Right lobe of liver (tissue), 6 donors: ENCODE measurements at regions not wholly inside any gene's neighbourhood (a gene's known extent, or its start where the extent isn't known, plus 50 kb on each side); places are given as distances from the start of the nearest gene placed in this dataset.

ENCODE experiments used
- ATAC-seq, 4 donors: fragments of 200-7000 bp; cut with Tn5 transposase; one replicate each; pipeline ENCODE4 v1.9.1; 2020; ENCODE audit warnings: mild to moderate bottlenecking in 4 of 4, moderate library complexity in 4 of 4
- DNase-seq, 3 donors: peaks; one replicate each; pipeline ENCODE4 v3.0.0-alpha.2; 2020
- H3K27ac ChIP-seq, 3 donors: fragments of 200-600 bp; one replicate each; pipeline ENCODE4 v1.8.0; 2022
- H3K27me3 ChIP-seq, 2 donors: fragments of 200-600 bp; one replicate each; pipeline ENCODE4 v1.8.0; 2022
- H3K36me3 ChIP-seq, 4 donors: fragments of 200-600 bp; sonication (generic) in 1 of 4; one replicate each; pipeline versions ENCODE4 v1.5.1 to v1.8.0; 2017 to 2022; ENCODE audit warnings: control low read depth in 1 of 4
- H3K4me1 ChIP-seq, 4 donors: fragments of 200-600 bp; sonication (generic) in 1 of 4; one replicate each; pipeline versions ENCODE4 v1.5.1 to v1.8.0; 2017 to 2022; ENCODE audit warnings: control low read depth in 1 of 4
- H3K4me3 ChIP-seq, 3 donors: fragments of 200-600 bp; one replicate each; pipeline ENCODE4 v1.8.0; 2022
- H3K9me3 ChIP-seq, 4 donors: fragments of 200-600 bp; sonication (generic) in 1 of 4; one replicate each; pipeline versions ENCODE4 v1.5.1 to v1.8.0; 2017 to 2022; ENCODE audit warnings: control low read depth in 1 of 4
- POLR2A ChIP-seq: fragments of 450-650 bp; IDR thresholded peaks from one replicate; pipeline ENCODE4 v1.6.1; 2017; ENCODE audit warnings: antibody characterized with exemption, mild to moderate bottlenecking
- WGBS: methylation state at CpG from one replicate; pipeline ENCODE4 v1.1.6; 2018; ENCODE audit warnings: low coverage, low lambda C conversion rate; ENCODE audit not compliant: insufficient coverage; ENCODE audit errors: missing lambda C conversion rate; 5-methylcytosine and 5-hydroxymethylcytosine counted together
- intact Hi-C, 2 donors: fragments of 100-400 bp; cut with DNase I; formaldehyde crosslinking; loops; one replicate each; pipeline versions ENCODE4 v1.11.2 to v1.14.1; 2022
- TF ChIP-seq, protein P1 (sequence below), 4 donors: fragments of 200-600 bp in 3 of 4; fragments of 450-650 bp in 1 of 4; IDR thresholded peaks; one replicate each; pipeline versions ENCODE4 v1.5.1 to v1.8.0; 2016 to 2022; ENCODE audit warnings: antibody characterized with exemption in 4 of 4, mild to moderate bottlenecking in 2 of 4
- donor health status: DM: no; HTN: yes; CAD: no.
- donor health status: DM: no; HTN: no; CAD: no.
- donor health status: DM: no; HTN: no; CAD: no.
- donor health status: DM: no; HTN: yes; CAD: no.
- donor health status: DM: no; HTN: yes; CAD: no.

DNA sequence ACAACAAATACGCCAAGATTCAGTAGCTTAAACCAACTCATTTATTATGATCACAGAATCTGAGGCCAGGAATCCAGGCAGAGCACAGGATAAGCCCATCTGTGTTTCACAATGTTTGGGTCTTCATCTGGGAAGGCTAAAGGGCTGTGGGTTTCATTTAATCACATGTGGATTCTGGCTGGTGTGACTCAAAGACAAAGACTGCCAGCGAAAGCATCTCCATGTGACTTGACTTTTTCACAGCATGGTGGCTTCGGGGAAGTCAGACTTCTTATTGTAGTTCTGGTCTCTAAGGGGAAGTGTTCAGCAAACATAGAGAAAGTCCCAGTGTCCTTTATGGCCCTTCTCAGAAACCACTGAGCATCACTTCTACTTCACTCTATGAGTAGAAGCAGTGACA, 1014.4 kb upstream of the GOT2 start:
- H3K27me3 ChIP-seq: no peaks in the 10 kb centered on the region
- DNase-seq: no peak
- ATAC-seq: no peak
- no peak overlapping the region for H3K4me3 ChIP-seq
- H3K36me3 ChIP-seq: no peaks in the 10 kb centered on the region
- H3K4me1 ChIP-seq: no peaks in the 10 kb centered on the region
- H3K9me3 ChIP-seq: no peaks in the 10 kb centered on the region
- no peak overlapping the region for H3K27ac ChIP-seq
- intact Hi-C loops: no loop called here
- WGBS: 40% methylated on average over 3 of the region's 3 CpGs
- TF ChIP-seq, protein P1, sequence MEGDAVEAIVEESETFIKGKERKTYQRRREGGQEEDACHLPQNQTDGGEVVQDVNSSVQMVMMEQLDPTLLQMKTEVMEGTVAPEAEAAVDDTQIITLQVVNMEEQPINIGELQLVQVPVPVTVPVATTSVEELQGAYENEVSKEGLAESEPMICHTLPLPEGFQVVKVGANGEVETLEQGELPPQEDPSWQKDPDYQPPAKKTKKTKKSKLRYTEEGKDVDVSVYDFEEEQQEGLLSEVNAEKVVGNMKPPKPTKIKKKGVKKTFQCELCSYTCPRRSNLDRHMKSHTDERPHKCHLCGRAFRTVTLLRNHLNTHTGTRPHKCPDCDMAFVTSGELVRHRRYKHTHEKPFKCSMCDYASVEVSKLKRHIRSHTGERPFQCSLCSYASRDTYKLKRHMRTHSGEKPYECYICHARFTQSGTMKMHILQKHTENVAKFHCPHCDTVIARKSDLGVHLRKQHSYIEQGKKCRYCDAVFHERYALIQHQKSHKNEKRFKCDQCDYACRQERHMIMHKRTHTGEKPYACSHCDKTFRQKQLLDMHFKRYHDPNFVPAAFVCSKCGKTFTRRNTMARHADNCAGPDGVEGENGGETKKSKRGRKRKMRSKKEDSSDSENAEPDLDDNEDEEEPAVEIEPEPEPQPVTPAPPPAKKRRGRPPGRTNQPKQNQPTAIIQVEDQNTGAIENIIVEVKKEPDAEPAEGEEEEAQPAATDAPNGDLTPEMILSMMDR (IDR thresholded peaks at IDR 0.05): no peak
- no peak for TF ChIP-seq POLR2A

DNA sequence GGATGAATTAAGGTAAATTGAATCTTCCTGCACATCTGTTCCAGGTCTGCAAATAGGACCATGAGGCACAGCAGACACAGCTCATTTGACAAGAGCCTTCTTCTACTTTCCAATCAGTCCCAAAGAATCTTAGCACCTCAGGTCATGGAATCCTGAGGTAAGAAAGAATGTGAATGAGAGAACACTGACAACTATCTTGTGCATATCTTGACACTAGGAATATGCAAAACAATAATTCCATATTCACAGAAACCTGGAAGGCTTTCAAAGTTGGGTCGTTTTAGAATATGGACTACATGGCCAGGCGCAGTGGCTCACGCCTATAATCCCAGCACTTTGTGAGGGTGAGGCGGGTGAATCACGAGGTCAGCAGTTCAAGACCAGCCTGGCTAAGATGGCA, 1009.4 kb upstream of the GOT2 start:
- no peak for ATAC-seq
- 50% methylated on average over 1 of the region's 5 CpGs for WGBS

DNA sequence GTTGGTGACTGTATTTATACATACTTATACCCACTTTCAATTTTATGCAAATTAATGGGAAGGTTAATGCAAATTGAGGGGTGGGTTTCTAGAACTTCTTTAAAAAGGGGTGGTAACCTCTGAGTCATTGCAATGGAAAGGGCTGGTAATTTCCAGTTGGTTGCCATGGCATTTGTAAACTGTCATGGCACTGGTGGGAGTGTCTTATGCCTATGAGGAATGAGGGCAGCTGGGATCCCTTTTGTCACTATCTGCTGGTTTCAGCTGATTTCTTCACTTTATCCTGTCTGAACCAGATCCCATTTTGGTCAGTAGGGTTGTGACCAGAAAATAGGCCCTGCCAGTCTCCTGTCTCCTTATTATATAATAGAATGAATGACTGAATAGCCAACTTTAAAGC, 1006.7 kb upstream of the GOT2 start:
- TF ChIP-seq POLR2A: no peak
- TF ChIP-seq, protein P1 (IDR thresholded peaks at IDR 0.05): no peak
- H3K36me3 ChIP-seq: no peaks in the 10 kb centered on the region
- intact Hi-C loops: no loop called here
- H3K27me3 ChIP-seq: no peaks in the 10 kb centered on the region
- DNase-seq: no peak
- ATAC-seq: no peak
- H3K9me3 ChIP-seq: no peaks in the 10 kb centered on the region
- no peak overlapping the region for H3K4me3 ChIP-seq
- no peak overlapping the region for H3K27ac ChIP-seq
- H3K4me1 ChIP-seq: no peaks in the 10 kb centered on the region

More for the DNA sequence above, 1009.4 kb upstream of the GOT2 start:
- no peaks in the 10 kb centered on the region for H3K27me3 ChIP-seq
- no peaks in the 10 kb centered on the region for H3K4me1 ChIP-seq
- no peak for DNase-seq
- H3K4me3 ChIP-seq: no peak overlapping the region
- no peak overlapping the region for H3K27ac ChIP-seq
- H3K9me3 ChIP-seq: no peaks in the 10 kb centered on the region
- H3K36me3 ChIP-seq: no peaks in the 10 kb centered on the region
- TF ChIP-seq POLR2A: no peak
- TF ChIP-seq, protein P1 (IDR thresholded peaks at IDR 0.05): no peak
- intact Hi-C loops: no loop called here

DNA sequence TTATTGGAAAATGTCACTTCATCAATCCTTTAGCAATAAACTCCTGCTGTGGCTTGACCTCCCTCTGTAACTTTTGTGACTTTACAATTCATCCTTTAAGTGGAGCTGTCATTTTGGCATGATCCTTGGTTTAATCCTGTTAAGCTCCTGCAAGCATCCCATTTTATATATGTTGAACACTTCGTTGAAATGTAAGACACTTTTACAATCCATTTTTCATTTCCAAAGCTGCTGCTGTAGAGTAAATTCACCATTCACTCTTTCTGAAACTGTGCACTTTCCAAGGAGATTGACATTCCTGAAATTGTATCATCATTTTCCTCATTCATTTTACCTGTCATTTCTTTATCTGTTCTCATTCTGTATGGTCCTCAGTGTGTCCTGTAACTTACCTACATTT, 1003.2 kb upstream of the GOT2 start:
- no peaks in the 10 kb centered on the region for H3K36me3 ChIP-seq
- DNase-seq (no peak), ATAC-seq (no peak)
- 18% methylated on average over 1 of the region's 1 CpG for WGBS
- H3K27me3 ChIP-seq: no peaks in the 10 kb centered on the region
- intact Hi-C loops: no loop called here
- H3K27ac ChIP-seq: no peak overlapping the region
- H3K4me3 ChIP-seq: no peak overlapping the region
- H3K4me1 ChIP-seq: no peaks in the 10 kb centered on the region
- H3K9me3 ChIP-seq: no peaks in the 10 kb centered on the region
- TF ChIP-seq, protein P1 (IDR thresholded peaks at IDR 0.05): no peak
- no peak for TF ChIP-seq POLR2A

DNA sequence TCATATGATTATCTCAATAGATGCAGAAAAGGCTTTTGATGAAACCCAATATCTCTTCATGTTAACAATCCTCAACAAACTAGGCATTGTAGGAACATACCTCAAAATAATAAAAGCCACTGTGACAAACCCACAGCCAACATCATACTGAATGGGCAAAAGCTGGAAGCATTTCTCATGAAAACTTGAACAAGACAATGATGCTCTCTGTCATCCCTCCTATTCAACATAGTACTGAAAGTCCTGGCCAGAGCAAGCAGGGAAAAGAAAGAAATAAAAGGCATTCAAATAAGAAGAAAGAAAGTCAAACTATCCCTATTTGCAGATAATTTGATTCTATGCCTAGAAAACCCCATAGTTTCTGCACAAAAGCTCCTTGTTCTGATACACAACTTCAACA, 999.2 kb upstream of the GOT2 start:
- no peaks in the 10 kb centered on the region for H3K27me3 ChIP-seq
- no peak for DNase-seq

More for the DNA sequence above, 999.2 kb upstream of the GOT2 start:
- no peak for ATAC-seq
- Histone ChIP-seq H3K4me3 (no peak overlapping the region), H3K27ac (no peak overlapping the region), H3K4me1 (no peaks in the 10 kb centered on the region), H3K9me3 (no peaks in the 10 kb centered on the region), H3K36me3 (no peaks in the 10 kb centered on the region)
- TF ChIP-seq, protein P1 (IDR thresholded peaks at IDR 0.05): no peak
- TF ChIP-seq POLR2A: no peak
- intact Hi-C loops: no loop called here
